HepG2 (cell line): ENCODE measurements at regions not wholly inside any gene's neighbourhood (a gene's known extent, or its start where the extent isn't known, plus 50 kb on each side); places are given as distances from the start of the nearest gene placed in this dataset.

Source experiments
- ATAC-seq: fragments of 200-7000 bp; cut with Tn5 transposase; 3 replicates; pipeline ENCODE4 v1.9.1; 2020; ENCODE audit warnings: mild to moderate bottlenecking, moderate library complexity
- BruUV-seq: library from RNA; stranded (reverse); fragments of 400-500 nt; replicated peaks from 2 replicates; lab custom pipeline; 2021; lab: Mats Ljungman, UMichigan
- CTCF ChIA-PET: fragments of 300-600 bp; formaldehyde crosslinking; extraction: SDS; loops from one replicate; lab custom pipeline; 2021; ENCODE audit warnings: low total read pairs, inconsistent platforms, low intra/inter-chr PET ratio; lab: Yijun Ruan, JAX
- POLR2A ChIA-PET: fragments of 350-600 bp; sonication (Branson Sonifier 250); formaldehyde crosslinking; loops from one replicate; lab custom pipeline; 2020; ENCODE audit warnings: antibody characterized with exemption, inconsistent platforms; lab: Yijun Ruan, JAX
- DNase-seq: peaks from one replicate; pipeline ENCODE4 v3.0.0-alpha.2; 2015; ENCODE audit warnings: low spot score
- FAIRE-seq: peaks from 3 replicates; lab custom pipeline; 2011; peaks lifted over from hg19 to GRCh38; lab: Jason Lieb, UNC
- H2AFZ ChIP-seq: one replicate; pipeline ENCODE4 v1.6.1; 2011; ENCODE audit warnings: low read length, inconsistent platforms
- H3K27ac ChIP-seq: fragments of 300-600 bp; 3 replicates; pipeline ENCODE4 v1.8.0; 2011; ENCODE audit warnings: mixed run types, mild to moderate bottlenecking, mixed read lengths, low read length, inconsistent platforms; ENCODE audit not compliant: insufficient read depth; ENCODE audit errors: extremely low read length
- H3K27me3 ChIP-seq, 2 experiments: fragments of 200-600 bp in 1 of 2; 2 replicates in 1 of 2; 3 replicates in 1 of 2; pipeline versions ENCODE4 v1.6.0 to v1.8.0; 2011; ENCODE audit warnings: low read length in 2 of 2, mild to moderate bottlenecking in 2 of 2, moderate library complexity in 2 of 2, inconsistent platforms in 1 of 2; ENCODE audit not compliant: insufficient read depth in 2 of 2, control insufficient read depth in 1 of 2
- H3K36me3 ChIP-seq, 2 experiments: fragments of 200-600 bp in 1 of 2; replicated peaks in 1 of 2; 2 replicates in 1 of 2; 3 replicates in 1 of 2; pipeline versions ENCODE4 v1.5.1 to v1.8.0; 2011; ENCODE audit warnings: low read length in 2 of 2, inconsistent platforms in 1 of 2; ENCODE audit not compliant: insufficient read depth in 2 of 2, control insufficient read depth in 1 of 2
- H3K4me1 ChIP-seq: 2 replicates; pipeline ENCODE4 v1.5.1; 2012; ENCODE audit warnings: low read length, inconsistent platforms; ENCODE audit not compliant: insufficient read depth
- H3K4me2 ChIP-seq: 2 replicates; pipeline ENCODE4 v1.6.0; 2011; ENCODE audit warnings: low read depth, low read length, inconsistent platforms
- H3K4me3 ChIP-seq, 3 experiments: fragments of 200-600 bp in 1 of 3; sonication (generic), shearing (Covaris generic) in 1 of 3; replicated peaks in 1 of 3; 2 replicates each; pipeline ENCODE4 v1.5.1; 2011 to 2016; ENCODE audit warnings: low read length in 3 of 3, inconsistent platforms in 2 of 3, low read depth in 2 of 3, mild to moderate bottlenecking in 2 of 3, control low read depth in 1 of 3, mixed read lengths in 1 of 3; ENCODE audit not compliant: insufficient read depth in 1 of 3
- H3K79me2 ChIP-seq: one replicate; pipeline ENCODE4 v1.6.1; 2011; ENCODE audit warnings: low read length, inconsistent platforms; ENCODE audit not compliant: insufficient read depth
- H3K9ac ChIP-seq: 2 replicates; pipeline ENCODE4 v1.6.0; 2011; ENCODE audit warnings: mild to moderate bottlenecking, low read depth, low read length, inconsistent platforms; ENCODE audit not compliant: insufficient read depth
- H3K9me3 ChIP-seq: 2 replicates; pipeline ENCODE4 v1.5.1; 2012; ENCODE audit warnings: mild to moderate bottlenecking, low read length
- H4K20me1 ChIP-seq: 2 replicates; pipeline ENCODE4 v1.6.0; 2011; ENCODE audit warnings: inconsistent platforms, mild to moderate bottlenecking, low read length, moderate library complexity; ENCODE audit not compliant: insufficient read depth
- ATF4 ChIP-seq, 2 experiments: fragments of 450-650 bp in 1 of 2; sonication (generic) in 1 of 2; formaldehyde crosslinking; IDR thresholded peaks; 2 replicates each; pipeline versions ENCODE4 v1.5.0 to v1.8.0; 2020 to 2022; ENCODE audit warnings: mild to moderate bottlenecking in 1 of 2, missing genetic modification reagents in 1 of 2
- CBFB ChIP-seq: sonication (generic); formaldehyde crosslinking; IDR thresholded peaks from 2 replicates; pipeline ENCODE4 v1.4.0; 2020; ENCODE audit warnings: missing genetic modification reagents
- CTCF ChIP-seq: sonication (generic); formaldehyde crosslinking; IDR thresholded peaks from 2 replicates; pipeline ENCODE4 v1.5.0; 2020; ENCODE audit warnings: mild to moderate bottlenecking, missing genetic modification reagents, moderate library complexity
- FOXC1 ChIP-seq: sonication (generic); formaldehyde crosslinking; IDR thresholded peaks from 2 replicates; pipeline ENCODE4 v1.8.0; 2022; ENCODE audit warnings: mild to moderate bottlenecking, missing genetic modification reagents, borderline replicate concordance
- FOXJ3 ChIP-seq: sonication (generic); formaldehyde crosslinking; IDR thresholded peaks from 2 replicates; pipeline ENCODE4 v1.4.0; 2020; ENCODE audit warnings: missing genetic modification reagents, mild to moderate bottlenecking, borderline replicate concordance
- JARID2 ChIP-seq: sonication (generic); formaldehyde crosslinking; IDR thresholded peaks from 2 replicates; pipeline ENCODE4 v1.8.1; 2023; ENCODE audit warnings: missing genetic modification reagents, inconsistent platforms; ENCODE audit not compliant: insufficient replicate concordance
- KAT2B ChIP-seq: fragments of 150-350 bp; IDR thresholded peaks from 2 replicates; pipeline ENCODE4 v1.6.1; 2014; ENCODE audit warnings: low read depth, low read length, borderline replicate concordance
- KDM5A ChIP-seq: fragments of 200-600 bp; sonication (generic); IDR thresholded peaks from 2 replicates; pipeline ENCODE4 v1.7.0; 2018; ENCODE audit warnings: antibody characterized with exemption, mild to moderate bottlenecking, low read length, borderline replicate concordance
- NBN ChIP-seq: fragments of 450-650 bp; conservative IDR thresholded peaks from 2 replicates; pipeline ENCODE4 v1.6.1; 2017
- POLR2G ChIP-seq: fragments of 200-400 bp; formaldehyde crosslinking; IDR thresholded peaks from 2 replicates; pipeline ENCODE4 v1.6.1; 2018; ENCODE audit warnings: mild to moderate bottlenecking, low read depth, low read length, moderate library complexity
- SMYD3 ChIP-seq: sonication (generic); formaldehyde crosslinking; IDR thresholded peaks from 2 replicates; pipeline ENCODE4 v1.8.1; 2023; ENCODE audit warnings: mild to moderate bottlenecking, missing genetic modification reagents
- SRSF4 ChIP-seq: fragments of 200-400 bp; formaldehyde crosslinking; IDR thresholded peaks from one replicate; pipeline ENCODE4 v1.6.1; 2018; ENCODE audit warnings: mild to moderate bottlenecking, low read depth, low read length, moderate library complexity; ENCODE audit not compliant: poor library complexity, severe bottlenecking
- STAG1 ChIP-seq: sonication (generic); formaldehyde crosslinking; IDR thresholded peaks from 2 replicates; pipeline ENCODE4 v1.4.0; 2020; ENCODE audit warnings: missing genetic modification reagents
- TRIM24 ChIP-seq: sonication (generic); formaldehyde crosslinking; IDR thresholded peaks from 2 replicates; pipeline ENCODE4 v1.8.0; 2022; ENCODE audit warnings: mild to moderate bottlenecking, missing genetic modification reagents
- ZFY ChIP-seq: sonication (generic); formaldehyde crosslinking; IDR thresholded peaks from 2 replicates; pipeline ENCODE4 v1.4.0; 2020; ENCODE audit warnings: missing genetic modification reagents
- ZNF547 ChIP-seq: sonication (generic); formaldehyde crosslinking; IDR thresholded peaks from 2 replicates; pipeline ENCODE4 v1.5.1; 2020; ENCODE audit warnings: mild to moderate bottlenecking, missing genetic modification reagents
- WGBS: methylation state at CpG from one replicate; pipeline ENCODE4 v1.1.6; 2017; ENCODE audit warnings: low lambda C conversion rate; 5-methylcytosine and 5-hydroxymethylcytosine counted together
- in situ Hi-C: cut with HindIII; loops from 2 replicates; pipeline ENCODE4 v1.10.0; 2017; ENCODE audit warnings: low pct_unique_long_range_greater_than_20kb; ENCODE audit not compliant: extremely low pct_ligation_motif_present
- intact Hi-C: fragments of 100-400 bp; cut with micrococcal nuclease; formaldehyde crosslinking; loops from one replicate; pipeline ENCODE4 v1.10.0; 2022; ENCODE audit not compliant: unreplicated experiment

GRCh38 chr4:81919223-81919622 lies 447.5 kb upstream of the RASGEF1B start:
- ChIA-PET POLR2A (no interaction called here), CTCF (interaction anchor here (1.3 kb wide), 1 partner anchor 513 kb away, joined by 4 read pairs; no protein-coding TSS in a partner anchor)
- H3K9me3 ChIP-seq, result no peaks in the 10 kb centered on the region
- no peak overlapping the region for H3K4me3 ChIP-seq
- FAIRE-seq (no peak), ATAC-seq (peak; percentile 99), DNase-seq (peak; percentile 21)
- H3K79me2 ChIP-seq, result no peaks in the 10 kb centered on the region
- 2% methylated on average over 4 of the region's 4 CpGs for WGBS
- BruUV-seq, result no TSS peak
- no peak overlapping the region for H3K4me2 ChIP-seq
- no peak overlapping the region for H3K9ac ChIP-seq
- intact Hi-C loops, result loop anchor here (1.0 to 10.0 kb wide), 3 partner anchors 123 to 452 kb away; no protein-coding TSS in a partner anchor
- H4K20me1 ChIP-seq, result no peaks in the 10 kb centered on the region
- no peaks in the 10 kb centered on the region for H3K4me1 ChIP-seq
- peak; percentile 29; the same call in 1 of the 2 replicates for TF ChIP-seq CTCF (CRISPR knock-in tag)
- no peak for TF ChIP-seq FOXJ3 (CRISPR knock-in tag)
- TF ChIP-seq NBN, result no peak
- peak; percentile 19 for TF ChIP-seq STAG1 (CRISPR knock-in tag)
- TF ChIP-seq ZFY, result no peak
- TF ChIP-seq TRIM24 (CRISPR knock-in tag), result no peak
- TF ChIP-seq KAT2B, result no peak
- no peak for TF ChIP-seq SRSF4
- TF ChIP-seq SMYD3 (CRISPR knock-in tag), result no peak
- no peak for TF ChIP-seq FOXC1 (CRISPR knock-in tag)
- no peak for TF ChIP-seq KDM5A
- TF ChIP-seq ZNF547, result no peak
- TF ChIP-seq CBFB (CRISPR knock-in tag), result no peak
- no peak for TF ChIP-seq ATF4 (CRISPR knock-in tag; IDR thresholded peaks at IDR 0.05)
- TF ChIP-seq POLR2G, result no peak
- no peak for TF ChIP-seq JARID2 (CRISPR knock-in tag)
- H2AFZ ChIP-seq, result no peak overlapping the region
- no peaks in the 10 kb centered on the region for H3K36me3 ChIP-seq
- H3K27ac ChIP-seq, result no peak overlapping the region
- no peaks in the 10 kb centered on the region for H3K27me3 ChIP-seq
- in situ Hi-C loops, result no loop called here
